Mucosa of rectum (tissue), 2 donors: ENCODE measurements at regions not wholly inside any gene's neighbourhood (a gene's known extent, or its start where the extent isn't known, plus 50 kb on each side); places are given as distances from the start of the nearest gene placed in this dataset.

Experiments
- H3K27ac ChIP-seq, 2 donors: one replicate each; pipeline ENCODE4 v1.7.0; 2013; ENCODE audit warnings: inconsistent platforms in 2 of 2, low read depth in 2 of 2, low read length in 2 of 2
- H3K27me3 ChIP-seq, 2 donors: one replicate each; pipeline ENCODE4 v1.7.0; 2013; ENCODE audit warnings: low read length in 2 of 2; ENCODE audit not compliant: control insufficient read depth in 2 of 2, insufficient read depth in 2 of 2
- H3K36me3 ChIP-seq, 2 donors: one replicate each; pipeline ENCODE4 v1.7.0; 2013; ENCODE audit warnings: low read length in 2 of 2; ENCODE audit not compliant: control insufficient read depth in 2 of 2, insufficient read depth in 2 of 2
- H3K4me1 ChIP-seq, 2 donors: one replicate each; pipeline ENCODE4 v1.7.0; 2013; ENCODE audit warnings: low read length in 2 of 2, mild to moderate bottlenecking in 1 of 2; ENCODE audit not compliant: control insufficient read depth in 2 of 2, insufficient read depth in 2 of 2
- H3K4me3 ChIP-seq, 2 donors: one replicate each; pipeline ENCODE4 v1.7.0; 2013; ENCODE audit warnings: low read length in 2 of 2
- H3K9ac ChIP-seq, 2 donors: one replicate each; pipeline ENCODE4 v1.7.0; 2013; ENCODE audit warnings: low read length in 2 of 2, low read depth in 1 of 2, mild to moderate bottlenecking in 1 of 2
- H3K9me3 ChIP-seq, 2 donors: one replicate each; pipeline ENCODE4 v1.7.0; 2013; ENCODE audit warnings: low read length in 2 of 2; ENCODE audit not compliant: control insufficient read depth in 2 of 2
- donor health status: healthy.
- donor health status: Normal muscosa, but diverticular disease.

DNA sequence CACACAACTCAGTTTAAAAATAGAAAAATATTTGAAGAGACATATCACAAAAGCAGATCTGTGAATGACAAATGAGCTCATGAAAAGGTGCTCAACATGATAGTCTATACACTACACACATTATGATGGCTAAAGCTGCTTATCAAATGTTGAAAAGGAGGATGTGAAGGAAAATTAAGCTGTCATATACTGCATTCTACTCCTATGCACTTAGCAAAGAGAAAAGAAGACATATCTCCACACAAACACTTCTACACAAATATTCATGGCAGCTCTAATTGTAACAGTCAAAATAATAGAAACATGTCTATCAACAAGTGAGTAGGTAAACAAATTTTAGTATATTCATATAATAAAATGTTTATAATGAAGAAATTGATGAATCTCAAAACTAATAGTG, 540.5 kb downstream of the PLOD2 start:
- H3K4me1 ChIP-seq = no peaks in the 10 kb centered on the region
- no peaks in the 10 kb centered on the region for H3K27me3 ChIP-seq
- no peak overlapping the region for H3K4me3 ChIP-seq
- no peak overlapping the region for H3K9ac ChIP-seq
- no peak overlapping the region for H3K27ac ChIP-seq
- no peaks in the 10 kb centered on the region for H3K9me3 ChIP-seq
- H3K36me3 ChIP-seq = no peaks in the 10 kb centered on the region

DNA sequence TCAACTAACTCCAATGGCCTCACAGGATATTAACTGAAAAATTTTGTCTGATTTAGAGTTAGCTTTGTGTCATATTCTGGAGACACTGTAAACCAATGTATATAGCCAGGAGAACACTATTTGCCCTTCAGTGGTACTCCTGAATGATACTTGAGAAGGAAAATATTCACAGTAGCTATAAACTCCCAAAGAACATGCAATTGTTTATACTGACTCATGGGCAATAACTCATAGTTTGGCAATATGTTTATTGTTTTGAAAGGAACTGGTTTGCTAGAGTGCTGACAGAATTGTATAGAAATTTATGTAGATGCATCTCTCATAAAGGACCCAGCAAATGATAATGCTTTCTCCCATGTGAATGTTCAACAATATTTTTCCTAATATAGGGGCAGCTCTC, 537.6 kb downstream of the PLOD2 start:
- Histone ChIP-seq H3K36me3 (no peaks in the 10 kb centered on the region), H3K9me3 (no peaks in the 10 kb centered on the region), H3K9ac (no peak overlapping the region), H3K4me3 (no peak overlapping the region), H3K4me1 (no peaks in the 10 kb centered on the region), H3K27me3 (no peaks in the 10 kb centered on the region), H3K27ac (no peak overlapping the region)

DNA sequence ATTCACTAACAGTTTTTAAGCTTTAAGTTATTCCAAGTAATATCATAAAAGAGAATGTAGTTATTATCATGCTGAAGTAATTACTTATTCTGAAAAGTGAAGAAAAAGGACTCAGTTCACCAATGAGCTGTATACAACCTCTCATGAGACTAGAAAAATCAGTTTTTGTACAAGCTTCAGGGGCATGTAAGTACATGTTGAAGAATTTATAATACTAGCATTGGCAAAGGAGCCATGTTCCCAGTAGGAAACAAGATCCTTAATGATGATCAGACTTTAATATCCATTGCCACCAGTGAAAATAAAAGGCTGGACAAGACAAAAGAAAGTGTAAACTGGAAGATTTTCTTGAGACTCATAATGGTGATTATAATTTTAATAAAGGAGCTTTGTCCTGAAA, 532.8 kb downstream of the PLOD2 start:
- H3K36me3 ChIP-seq = no peaks in the 10 kb centered on the region
- no peaks in the 10 kb centered on the region for H3K27me3 ChIP-seq
- no peak overlapping the region for H3K4me3 ChIP-seq
- H3K9me3 ChIP-seq = no peaks in the 10 kb centered on the region
- H3K4me1 ChIP-seq = no peaks in the 10 kb centered on the region
- H3K27ac ChIP-seq = no peak overlapping the region
- H3K9ac ChIP-seq = no peak overlapping the region

DNA sequence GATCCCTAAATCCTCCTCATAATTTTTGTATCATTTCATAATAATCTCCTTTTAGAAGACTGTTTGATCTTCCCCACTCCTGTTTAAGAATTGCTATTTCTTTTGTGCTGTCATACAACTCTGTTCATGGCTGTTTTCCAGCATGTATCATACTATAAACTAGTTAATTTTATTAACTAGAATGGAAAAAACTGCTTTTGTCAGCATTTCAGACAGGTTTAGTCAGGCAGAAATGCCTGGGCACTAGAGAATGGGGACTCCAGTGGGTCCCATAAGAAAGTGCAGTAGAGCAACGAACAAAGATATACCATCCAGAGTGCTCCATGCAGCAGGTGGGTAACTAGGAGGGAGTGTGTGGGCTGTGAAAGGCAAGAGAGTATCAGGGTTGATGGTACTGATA, 523.9 kb downstream of the PLOD2 start:
- Histone ChIP-seq H3K4me1 (no peaks in the 10 kb centered on the region), H3K27me3 (no peaks in the 10 kb centered on the region), H3K27ac (no peak overlapping the region), H3K4me3 (no peak overlapping the region), H3K36me3 (no peaks in the 10 kb centered on the region), H3K9ac (no peak overlapping the region), H3K9me3 (no peaks in the 10 kb centered on the region)

DNA sequence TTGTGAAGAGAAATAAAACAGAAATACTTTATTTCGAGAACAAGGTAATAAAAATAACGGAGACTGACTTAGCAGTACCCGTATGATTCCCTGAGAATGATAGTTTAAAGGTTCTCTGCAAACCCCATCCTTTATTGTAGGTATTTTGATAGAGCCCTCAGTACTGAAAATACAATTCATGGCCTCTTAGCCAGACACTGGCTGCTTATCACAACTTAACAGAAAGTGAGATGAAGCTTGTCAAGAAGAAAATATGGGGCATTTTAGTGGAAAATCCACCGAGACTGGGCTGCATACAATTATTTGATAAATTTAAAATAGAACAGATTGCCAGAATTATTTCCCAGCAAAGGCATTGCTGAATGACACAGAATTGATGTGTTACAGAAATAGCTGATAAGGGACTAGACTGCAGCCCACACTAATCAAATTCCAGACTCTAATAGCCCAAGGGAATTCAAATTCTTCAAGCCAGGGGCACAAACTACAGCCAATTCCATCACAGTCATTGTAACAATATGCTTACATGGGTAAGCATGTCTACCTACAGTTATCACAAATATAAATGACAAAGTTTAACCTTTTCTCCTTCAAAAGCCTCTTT, 521.9 kb downstream of the PLOD2 start:
- H3K9ac ChIP-seq = no peak overlapping the region

DNA sequence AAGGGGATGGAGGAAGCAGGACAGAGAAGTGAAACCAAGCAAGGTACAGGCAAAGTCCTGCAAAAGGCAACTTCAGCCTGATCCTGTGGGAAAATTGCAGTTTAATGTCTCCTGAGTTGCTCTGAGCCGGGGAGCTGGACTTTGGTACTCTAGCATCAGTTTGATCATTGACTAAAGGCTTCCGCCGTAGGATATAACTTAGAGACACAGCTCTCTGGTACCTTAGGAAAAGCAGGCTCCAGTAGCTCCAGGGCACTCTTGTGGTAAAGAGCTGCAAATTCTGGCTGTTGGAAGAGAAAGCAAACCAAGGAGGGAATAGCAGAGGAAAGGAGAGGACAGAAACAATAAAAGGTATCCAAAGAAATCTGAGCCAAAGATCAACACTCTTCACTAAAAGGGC, 521.1 kb downstream of the PLOD2 start:
- H3K4me1 ChIP-seq = no peaks in the 10 kb centered on the region
- no peaks in the 10 kb centered on the region for H3K36me3 ChIP-seq
- no peak overlapping the region for H3K4me3 ChIP-seq
- H3K9ac ChIP-seq = no peak overlapping the region
- H3K27me3 ChIP-seq = no peaks in the 10 kb centered on the region
- H3K27ac ChIP-seq = no peak overlapping the region
- no peaks in the 10 kb centered on the region for H3K9me3 ChIP-seq

More for the DNA sequence above, 521.9 kb downstream of the PLOD2 start:
- no peaks in the 10 kb centered on the region for H3K27me3 ChIP-seq
- H3K4me1 ChIP-seq = no peaks in the 10 kb centered on the region
- no peak overlapping the region for H3K4me3 ChIP-seq
- no peaks in the 10 kb centered on the region for H3K36me3 ChIP-seq
- H3K9me3 ChIP-seq = no peaks in the 10 kb centered on the region
- H3K27ac ChIP-seq = no peak overlapping the region

DNA sequence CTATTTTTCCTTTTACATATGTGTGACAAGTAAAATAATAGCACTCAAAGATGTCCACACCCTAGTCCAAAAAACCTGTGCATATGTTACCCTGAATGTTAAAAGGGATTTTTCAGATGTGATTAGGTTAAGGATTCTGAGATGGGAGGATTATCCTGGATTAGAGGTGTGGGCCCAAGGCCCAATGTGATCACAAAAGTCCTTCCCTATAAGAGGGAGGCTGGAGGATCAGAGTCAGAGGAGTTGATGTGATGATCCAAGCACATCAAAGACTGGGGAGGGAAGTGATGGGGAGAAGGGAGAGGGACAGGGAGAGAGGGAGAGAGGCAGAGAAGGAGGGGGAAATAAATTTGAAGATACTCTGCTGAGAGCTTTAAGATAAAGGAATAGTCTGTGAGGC, 512.6 kb downstream of the PLOD2 start:
- H3K36me3 ChIP-seq = no peaks in the 10 kb centered on the region
- H3K9me3 ChIP-seq = no peaks in the 10 kb centered on the region
- no peaks in the 10 kb centered on the region for H3K4me1 ChIP-seq
- H3K27ac ChIP-seq = no peak overlapping the region
- H3K4me3 ChIP-seq = no peak overlapping the region
- no peak overlapping the region for H3K9ac ChIP-seq
- H3K27me3 ChIP-seq = no peaks in the 10 kb centered on the region

DNA sequence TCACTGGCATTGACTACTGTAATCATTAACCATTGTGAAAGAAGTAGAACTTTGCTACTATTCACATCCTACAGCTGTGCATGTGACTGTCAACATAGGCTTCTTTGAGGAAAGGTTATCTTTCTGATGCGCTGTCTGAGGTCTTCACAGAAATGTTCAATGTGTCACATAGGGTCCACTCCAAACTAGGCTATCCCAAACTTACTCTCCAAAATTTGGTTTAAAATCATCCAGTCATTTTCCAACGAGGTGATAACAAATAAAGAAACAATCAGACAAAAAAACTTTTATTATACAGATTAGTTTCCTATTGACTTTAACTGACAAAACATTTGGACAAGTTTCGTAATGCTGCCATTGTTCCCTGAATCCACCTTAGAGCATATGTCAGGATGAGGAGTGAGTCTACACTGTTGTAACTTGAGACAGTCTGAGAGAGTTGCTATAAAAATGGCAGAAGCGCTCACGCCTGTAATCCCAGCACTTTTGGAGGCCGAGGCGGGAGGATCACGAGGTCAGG, 511.6 kb downstream of the PLOD2 start:
- Histone ChIP-seq H3K36me3 (no peaks in the 10 kb centered on the region), H3K9me3 (no peaks in the 10 kb centered on the region), H3K27me3 (no peaks in the 10 kb centered on the region), H3K4me1 (no peaks in the 10 kb centered on the region), H3K9ac (no peak overlapping the region), H3K4me3 (no peak overlapping the region), H3K27ac (no peak overlapping the region)

DNA sequence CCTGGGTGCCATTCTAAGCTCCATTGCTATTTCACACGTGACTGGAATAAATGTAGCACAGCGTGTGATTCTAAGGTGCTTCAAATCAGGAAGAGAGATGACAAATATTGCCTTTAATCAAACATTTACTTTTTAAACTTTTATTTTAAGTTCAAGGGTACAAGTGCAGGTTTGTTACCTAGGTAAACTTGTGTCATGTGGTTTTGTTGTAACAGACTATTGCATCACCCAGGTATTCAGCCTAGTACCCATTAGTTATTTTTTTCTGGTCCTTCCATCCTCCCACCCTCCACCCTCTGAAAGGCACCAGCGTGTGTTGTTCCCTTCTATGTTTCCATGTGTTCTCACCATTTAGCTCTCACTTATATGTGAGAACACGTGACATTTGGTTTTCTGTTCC, 510.8 kb downstream of the PLOD2 start:
- Histone ChIP-seq H3K4me3 (no peak overlapping the region), H3K9ac (no peak overlapping the region), H3K27me3 (no peaks in the 10 kb centered on the region), H3K36me3 (no peaks in the 10 kb centered on the region), H3K9me3 (no peaks in the 10 kb centered on the region), H3K27ac (no peak overlapping the region), H3K4me1 (no peaks in the 10 kb centered on the region)

DNA sequence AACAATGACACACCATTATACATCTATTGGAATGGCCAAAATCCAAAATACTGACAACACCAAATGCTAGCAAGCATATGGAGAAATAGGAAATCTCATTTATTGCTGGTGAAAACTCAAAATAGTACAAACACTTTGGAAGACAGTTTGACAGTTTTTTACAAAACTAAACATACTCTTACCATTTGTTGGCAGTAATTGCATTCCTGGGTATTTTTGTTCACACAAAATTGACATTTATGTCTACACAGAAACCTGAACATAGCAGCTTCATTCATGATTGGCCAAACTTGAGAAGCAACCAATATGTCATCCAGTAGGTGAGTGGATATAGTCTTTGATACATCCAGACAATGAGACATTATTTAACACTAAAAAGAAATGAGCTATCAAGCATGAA, 489.9 kb downstream of the PLOD2 start:
- Histone ChIP-seq H3K4me3 (no peak overlapping the region), H3K27me3 (no peaks in the 10 kb centered on the region), H3K9me3 (no peaks in the 10 kb centered on the region), H3K9ac (no peak overlapping the region), H3K27ac (no peak overlapping the region), H3K4me1 (no peaks in the 10 kb centered on the region), H3K36me3 (no peaks in the 10 kb centered on the region)

DNA sequence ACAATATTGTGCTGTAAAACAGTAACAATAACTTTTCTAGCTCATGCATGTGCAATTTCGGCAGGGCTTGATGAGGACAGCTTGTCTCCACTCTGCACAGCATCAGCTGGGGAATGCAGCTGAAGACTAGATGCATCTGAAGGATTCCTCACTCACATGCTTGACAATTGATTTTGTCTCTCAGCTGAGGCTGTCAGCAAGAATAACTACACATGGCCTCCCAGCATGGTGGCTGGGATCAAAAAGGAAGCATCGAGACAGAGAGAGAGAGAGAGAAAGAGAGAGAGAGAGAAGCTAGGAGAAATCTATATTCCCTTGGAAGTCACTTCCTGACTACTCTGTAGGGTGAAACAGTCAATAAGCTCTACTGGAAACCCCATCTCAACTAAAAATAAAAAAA, 487.1 kb downstream of the PLOD2 start:
- no peaks in the 10 kb centered on the region for H3K4me1 ChIP-seq
- no peak overlapping the region for H3K9ac ChIP-seq
- no peak overlapping the region for H3K4me3 ChIP-seq
- no peaks in the 10 kb centered on the region for H3K36me3 ChIP-seq
- no peaks in the 10 kb centered on the region for H3K9me3 ChIP-seq
- H3K27ac ChIP-seq = no peak overlapping the region
- no peaks in the 10 kb centered on the region for H3K27me3 ChIP-seq
